Mesenteric fat pad (tissue), 1 donor: ENCODE measurements at regions not wholly inside any gene's neighbourhood (a gene's known extent, or its start where the extent isn't known, plus 50 kb on each side); places are given as distances from the start of the nearest gene placed in this dataset.

ENCODE experiments used
- DNase-seq: peaks from one replicate; pipeline ENCODE4 v3.0.0-alpha.2; 2020; ENCODE audit warnings: low spot score
- donor health status: DM: yes; HTN: yes; CAD: no.

DNA sequence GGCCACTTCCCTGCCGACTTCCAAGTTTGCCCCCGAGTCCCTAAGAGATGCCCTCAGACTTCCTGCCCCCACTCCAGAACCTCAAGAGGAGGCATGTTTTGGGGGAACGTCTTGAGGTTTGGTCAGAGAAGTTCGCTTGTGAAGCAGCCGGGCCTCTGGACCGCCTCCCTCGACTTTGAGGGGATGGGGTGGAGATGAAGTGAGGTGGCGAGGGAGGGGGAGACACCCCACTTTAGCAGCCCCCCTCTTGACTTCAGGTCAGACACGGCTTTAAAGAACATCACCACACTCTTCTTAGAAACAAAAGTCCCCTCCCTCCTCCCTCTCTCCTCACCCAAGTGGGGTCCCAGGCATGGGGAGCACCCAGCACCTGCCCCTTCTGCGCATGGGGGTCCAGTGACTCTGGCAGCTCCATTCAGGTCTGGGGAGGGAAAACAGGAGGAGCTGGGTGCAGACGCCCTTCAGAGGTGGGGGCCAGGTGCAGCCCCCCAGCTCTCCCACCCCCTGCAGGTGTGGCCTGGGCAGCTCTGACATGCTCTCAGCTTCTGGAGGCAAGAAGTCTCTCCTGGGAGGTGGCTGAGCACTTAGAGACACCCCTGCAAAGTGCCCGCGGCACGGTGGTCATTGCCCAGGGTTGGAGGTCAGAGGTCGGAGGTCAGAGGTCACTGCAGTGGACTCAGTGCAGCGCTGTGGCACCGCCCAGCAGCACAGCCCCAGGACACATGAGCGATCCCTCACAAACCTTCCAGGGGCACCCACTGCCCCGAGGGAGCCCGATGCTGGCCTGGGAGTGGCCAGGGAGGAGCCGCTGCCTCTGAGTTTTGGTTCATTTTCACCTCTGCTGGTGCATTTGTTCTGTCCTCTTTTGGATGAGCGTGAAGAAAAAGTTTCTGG lies 108.8 kb downstream of the CPZ start:
- DNase-seq = peak; percentile 86

DNA sequence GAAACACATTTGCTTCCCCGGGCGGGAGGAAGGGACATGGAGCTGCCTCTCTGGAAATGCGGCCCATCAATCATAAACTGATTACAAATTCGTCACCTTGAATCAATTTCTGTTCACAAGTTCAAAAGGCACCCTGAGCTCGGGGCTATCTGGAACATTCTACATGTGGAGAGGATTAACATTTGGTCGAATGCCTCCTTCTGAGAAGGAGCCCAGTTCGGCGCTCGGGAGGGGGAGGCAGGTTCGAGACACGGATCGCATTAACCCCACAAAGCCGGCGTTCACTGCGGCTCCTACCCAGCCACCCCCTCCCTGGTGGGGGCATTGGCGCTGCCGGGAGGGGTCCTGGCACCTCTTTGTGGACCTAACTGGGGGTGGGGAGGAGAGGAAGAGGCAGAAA lies 108.0 kb downstream of the CPZ start:
- DNase-seq = peak; percentile 67

DNA sequence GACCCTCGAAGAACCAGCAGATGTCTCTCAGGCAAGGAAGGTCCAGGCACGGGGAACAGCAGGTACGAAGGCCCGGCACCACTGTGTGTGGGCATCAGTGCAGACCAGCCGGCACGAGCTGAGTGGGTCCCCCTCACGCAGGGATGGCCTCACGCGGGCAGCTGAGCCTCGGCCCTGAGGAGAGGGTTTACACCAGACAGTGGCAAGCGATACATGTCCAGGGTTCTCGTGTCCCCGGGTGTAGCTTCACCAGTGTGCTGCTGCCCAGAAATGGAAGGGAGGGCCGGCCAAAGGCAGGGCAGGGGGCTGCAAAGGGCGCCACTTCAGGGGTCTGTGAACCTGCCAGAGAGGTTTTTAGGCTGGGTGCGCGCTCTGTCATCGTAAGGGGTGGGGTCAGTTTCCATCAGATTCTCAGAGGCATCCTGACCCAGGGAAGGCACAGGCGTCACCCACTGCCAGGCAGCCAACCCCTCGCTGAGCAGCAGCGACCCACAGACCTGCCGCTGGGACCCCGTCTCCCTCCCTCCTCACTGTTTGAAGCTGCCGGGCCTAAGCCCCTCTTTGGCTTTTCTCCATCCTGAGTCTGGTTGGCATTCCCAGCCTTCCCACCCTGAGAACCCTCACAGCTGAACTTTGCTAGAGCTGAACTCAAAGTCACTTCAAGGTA lies 107.0 kb downstream of the CPZ start:
- peak; percentile 85 for DNase-seq

DNA sequence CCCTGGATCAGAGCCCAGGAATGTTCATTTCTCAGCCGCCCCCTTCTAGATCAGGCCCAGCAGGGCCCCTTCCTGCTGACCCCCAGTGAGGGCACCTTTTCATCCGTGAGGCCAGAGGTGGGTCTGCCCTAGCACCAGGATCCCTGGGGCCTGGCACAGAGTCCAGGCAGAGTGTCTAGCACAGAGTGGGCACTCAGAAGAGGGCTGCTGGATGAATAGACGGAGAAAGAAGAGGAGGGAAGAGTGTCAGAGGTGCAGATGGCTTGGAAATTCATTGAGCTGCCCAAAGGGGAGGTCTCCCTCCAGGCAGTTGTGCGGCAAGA lies 106.5 kb downstream of the CPZ start:
- no peak for DNase-seq

GRCh38 chr4:8698341-8699062 lies 105.9 kb downstream of the CPZ start:
- DNase-seq = peak; percentile 73

- DNase-seq = peak; percentile 59
Measured at GRCh38 chr4:8697826-8698225, 105.3 kb downstream of the CPZ start.

- peak; percentile 68 for DNase-seq
Measured at GRCh38 chr4:8696369-8697127, 104.0 kb downstream of the CPZ start.

GRCh38 chr4:8695237-8696219 lies 103.0 kb downstream of the CPZ start:
- DNase-seq = peak; percentile 69

DNA sequence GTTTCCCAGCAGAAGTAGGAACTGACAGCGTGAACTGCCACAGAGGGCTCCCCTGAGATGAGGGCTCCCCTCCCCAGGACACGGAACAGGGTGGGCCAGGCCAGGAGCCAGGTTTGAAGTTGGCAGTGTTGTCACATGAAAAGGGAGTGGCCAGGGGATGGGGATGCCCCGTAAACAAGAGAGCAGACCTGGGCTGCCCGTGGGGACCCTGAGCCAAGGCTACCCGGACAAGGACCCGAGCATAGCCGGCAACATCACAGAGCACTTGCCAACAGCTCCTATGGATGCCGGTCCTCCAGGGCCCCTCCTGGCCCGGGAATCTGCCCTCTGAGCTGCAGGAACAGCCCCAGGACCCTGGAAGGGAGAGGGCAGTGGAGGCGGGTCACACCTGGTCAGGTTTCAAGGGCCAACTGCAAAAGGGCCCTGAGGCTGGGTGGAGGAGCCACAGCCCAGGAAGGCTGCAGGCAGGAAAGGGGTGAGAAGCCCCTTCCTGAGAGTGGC lies 102.1 kb downstream of the CPZ start:
- DNase-seq = peak; percentile 80

- peak; percentile 64 for DNase-seq
Measured at GRCh38 chr4:8694226-8694625, 101.7 kb downstream of the CPZ start.

- no peak for DNase-seq
Measured at GRCh38 chr4:8691151-8691775, 98.7 kb downstream of the CPZ start.

GRCh38 chr4:8690216-8691150 lies 97.9 kb downstream of the CPZ start:
- peak; percentile 75 for DNase-seq

GRCh38 chr4:8689741-8690140 lies 97.2 kb downstream of the CPZ start:
- peak; percentile 53 for DNase-seq

- peak; percentile 65 for DNase-seq
Measured at GRCh38 chr4:8688908-8689445, 96.4 kb downstream of the CPZ start.

DNA sequence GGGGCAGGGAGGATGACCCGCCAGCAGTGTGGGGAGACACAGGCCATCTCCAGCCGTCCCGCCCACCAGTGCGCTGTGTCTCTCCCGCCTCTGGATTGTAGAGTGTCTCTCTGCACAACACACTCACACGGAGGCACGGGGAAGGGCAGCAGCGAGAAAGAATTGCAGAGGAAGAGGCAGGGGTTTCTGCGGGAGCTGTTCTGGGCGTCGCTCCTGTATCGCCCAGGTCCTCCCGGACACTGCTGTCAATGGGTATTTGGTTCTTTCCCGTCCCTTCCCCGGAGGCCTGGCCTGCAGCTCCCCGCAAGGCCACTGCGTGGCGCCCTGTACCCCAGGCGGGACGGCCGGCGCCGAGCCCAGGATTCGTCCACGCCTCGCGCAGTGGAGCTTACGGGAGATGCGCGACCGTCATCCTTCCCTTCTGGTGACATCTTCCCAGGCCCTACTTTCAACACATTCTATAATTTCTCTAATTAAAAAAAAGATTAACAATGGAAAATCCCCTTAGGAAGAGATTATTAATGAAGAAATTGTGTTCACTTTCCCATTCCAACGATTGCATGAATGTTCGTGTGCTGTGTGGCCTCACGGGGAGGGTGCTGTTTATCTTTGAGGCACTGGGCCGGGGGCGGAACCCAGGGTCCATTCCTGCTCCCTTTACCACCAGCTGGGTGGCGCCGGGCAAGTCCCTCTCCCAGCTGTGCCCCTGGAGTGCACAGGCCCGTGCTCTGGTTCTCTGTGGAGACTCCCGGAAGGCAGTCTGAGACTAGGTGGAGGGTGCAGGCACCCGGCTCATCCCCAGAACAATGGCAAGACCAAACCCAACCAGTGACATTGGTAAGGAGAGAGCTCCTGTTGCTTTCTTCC lies 95.7 kb downstream of the CPZ start:
- DNase-seq = peak; percentile 60

DNA sequence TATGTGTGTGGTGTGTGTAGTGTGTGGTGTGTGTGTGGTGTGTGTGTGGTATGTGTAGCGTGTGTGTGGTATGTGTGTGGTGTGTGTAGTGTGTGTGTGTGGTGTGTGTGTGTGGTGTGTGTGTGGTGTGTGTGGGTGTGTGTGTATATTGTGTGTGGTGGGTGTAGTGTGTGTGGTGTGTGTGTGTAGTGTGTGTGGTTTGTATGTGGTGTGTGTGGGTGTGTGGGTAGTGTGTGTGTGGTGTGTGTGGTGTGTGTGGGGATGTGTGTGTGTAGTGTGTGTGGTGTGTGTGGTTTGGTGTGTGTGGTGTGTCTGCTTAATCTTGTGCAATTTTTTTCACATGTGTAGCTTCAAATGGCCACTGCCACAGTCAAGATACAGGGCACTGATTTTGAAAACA lies 94.5 kb downstream of the CPZ start:
- DNase-seq = no peak

GRCh38 chr4:8685831-8686230 lies 93.3 kb downstream of the CPZ start:
- DNase-seq = no peak
